ENCODE measurements at regions not wholly inside any gene's neighbourhood (a gene's known extent, or its start where the extent isn't known, plus 50 kb on each side); places are given as distances from the start of the nearest gene placed in this dataset.

- Mint-ChIP-seq H3K4me3 (no peak overlapping the region), H3K4me1 (no peaks in the 10 kb centered on the region), H3K9me3 (peaks cover 36% of the 10 kb centered on the region), H3K27ac (no peak overlapping the region), H3K27me3 (peaks cover 11% of the 10 kb centered on the region), H3K36me3 (ENCODE audit: low read depth) (peaks cover 7% of the 10 kb centered on the region)
- POLR2A ChIA-PET = no interaction called here
- CTCF ChIA-PET = no interaction called here
- DNase-seq = no peak
Observed at GRCh38 chr20:43812216-43812615, 85.4 kb upstream of the GTSF1L start.

DNA sequence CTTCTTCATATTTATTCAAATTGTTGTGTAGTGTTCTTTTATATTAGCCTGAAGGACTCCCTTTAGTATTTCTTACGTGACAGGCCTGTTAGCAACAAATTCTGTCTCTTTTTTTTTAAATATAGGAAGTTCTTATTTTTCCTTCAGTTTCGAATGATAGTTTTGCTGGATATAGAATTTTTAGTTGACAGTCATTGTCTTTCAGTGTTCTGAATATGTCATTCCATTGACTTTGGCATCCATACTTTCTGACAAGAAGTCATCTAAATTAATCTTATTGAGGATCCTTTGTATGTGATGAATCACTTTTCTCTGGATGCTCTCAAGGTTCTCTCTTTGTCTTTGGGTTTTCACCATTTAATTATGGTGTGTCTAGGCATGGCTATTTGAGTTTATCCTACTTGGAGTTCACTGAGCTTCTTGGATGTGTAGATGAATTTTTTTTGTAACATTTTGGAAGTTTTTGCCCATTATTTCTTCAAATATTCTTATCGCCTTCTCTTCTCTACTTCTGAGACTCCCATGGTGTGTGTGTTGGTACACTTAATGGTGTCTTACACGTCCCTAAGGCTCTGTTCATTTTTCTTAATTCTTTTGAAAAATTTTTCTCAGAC is 82.5 kb upstream of the GTSF1L start:
- no peak overlapping the region for H3K27ac Mint-ChIP-seq
- POLR2A ChIA-PET = no interaction called here
- H3K36me3 Mint-ChIP-seq (ENCODE audit: low read depth) = peaks cover 10% of the 10 kb centered on the region
- no peak overlapping the region for H3K4me3 Mint-ChIP-seq
- no peak for DNase-seq
- no peaks in the 10 kb centered on the region for H3K4me1 Mint-ChIP-seq
- peaks cover 45% of the 10 kb centered on the region for H3K9me3 Mint-ChIP-seq
- peaks cover 16% of the 10 kb centered on the region for H3K27me3 Mint-ChIP-seq
- CTCF ChIA-PET = interaction anchor here (1.2 kb wide), 1 partner anchor 15 kb away, joined by 5 read pairs; no protein-coding TSS in a partner anchor

DNA sequence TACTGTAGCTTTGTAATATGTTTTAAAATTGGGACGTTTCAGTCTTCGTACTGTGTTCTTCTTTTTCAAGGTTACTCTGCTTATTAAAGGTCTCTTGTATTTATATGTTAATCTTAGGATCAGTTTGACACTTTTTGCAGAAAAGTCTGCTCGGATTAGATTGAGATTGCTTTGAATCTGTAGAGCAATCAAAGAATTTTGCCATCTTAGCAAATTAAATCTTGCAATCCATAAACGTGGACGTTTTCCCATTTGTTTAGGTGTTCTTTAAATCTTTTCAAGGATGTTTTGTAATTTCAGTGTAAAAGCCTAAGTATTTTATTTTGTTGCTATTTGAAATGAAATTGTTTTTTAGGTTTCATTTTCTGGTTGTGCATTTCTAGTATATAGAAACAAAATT is 78.0 kb upstream of the GTSF1L start:
- Mint-ChIP-seq H3K36me3 (ENCODE audit: low read depth) (peaks cover 5% of the 10 kb centered on the region), H3K9me3 (peaks cover 29% of the 10 kb centered on the region), H3K4me1 (peaks cover 6% of the 10 kb centered on the region), H3K27ac (no peak overlapping the region), H3K27me3 (peaks cover 5% of the 10 kb centered on the region), H3K4me3 (no peak overlapping the region)
- ChIA-PET POLR2A (no interaction called here), CTCF (no interaction called here)
- no peak for DNase-seq

DNA sequence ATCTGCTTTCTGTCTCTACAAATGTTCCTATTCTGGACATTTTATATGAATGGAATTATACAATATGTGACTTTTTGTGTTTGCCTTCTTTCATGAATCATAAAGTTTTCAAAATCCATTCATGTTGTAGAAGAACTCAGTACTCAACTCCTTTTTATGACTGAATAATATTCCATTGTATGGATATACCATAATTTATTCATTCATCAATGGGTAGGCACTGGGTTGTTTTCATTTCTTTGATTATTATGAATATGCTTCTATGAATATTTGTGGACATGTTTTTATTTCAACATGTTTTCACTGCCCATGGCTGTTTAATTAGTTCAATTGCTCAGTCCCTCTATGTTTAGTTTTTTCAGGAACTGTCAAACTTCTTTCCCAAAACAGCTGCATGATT is 76.5 kb upstream of the GTSF1L start:
- DNase-seq = no peak
- POLR2A ChIA-PET = no interaction called here
- Mint-ChIP-seq H3K4me1 (peaks cover 21% of the 10 kb centered on the region), H3K27ac (no peak overlapping the region), H3K4me3 (no peak overlapping the region), H3K27me3 (peaks cover 5% of the 10 kb centered on the region), H3K9me3 (peaks cover 20% of the 10 kb centered on the region), H3K36me3 (ENCODE audit: low read depth) (peaks cover 5% of the 10 kb centered on the region)
- CTCF ChIA-PET = no interaction called here

GRCh38 chr20:43800186-43800585 is 73.4 kb upstream of the GTSF1L start:
- H3K36me3 Mint-ChIP-seq (ENCODE audit: low read depth) = peaks cover 2% of the 10 kb centered on the region
- DNase-seq = no peak
- no peak overlapping the region for H3K4me3 Mint-ChIP-seq
- peaks cover 3% of the 10 kb centered on the region for H3K27me3 Mint-ChIP-seq
- ChIA-PET CTCF (no interaction called here), POLR2A (no interaction called here)
- peaks cover 12% of the 10 kb centered on the region for H3K9me3 Mint-ChIP-seq
- peaks cover 23% of the 10 kb centered on the region for H3K4me1 Mint-ChIP-seq
- H3K27ac Mint-ChIP-seq = peak overlapping the region; percentile 19

DNA sequence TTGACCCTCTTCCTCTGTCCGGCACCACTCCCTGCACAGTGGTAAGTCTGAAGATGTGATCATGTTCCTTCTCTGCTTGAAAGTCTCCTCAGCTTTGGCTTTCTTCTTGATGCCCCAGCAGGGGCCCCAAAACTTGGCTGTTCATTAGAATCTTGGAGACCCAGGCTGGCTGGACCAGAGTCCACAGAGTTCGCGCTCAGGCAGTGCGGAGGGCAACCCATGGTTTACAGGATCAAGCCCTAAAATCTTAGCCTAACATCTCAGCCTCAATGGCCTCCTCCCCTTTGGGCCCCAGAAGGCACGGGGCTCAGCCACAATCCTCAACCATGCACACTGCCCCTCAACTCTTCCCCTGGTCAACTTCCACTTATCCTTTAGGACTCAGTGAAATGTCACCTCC is 72.9 kb upstream of the GTSF1L start:
- peaks cover 2% of the 10 kb centered on the region for H3K36me3 Mint-ChIP-seq (ENCODE audit: low read depth)
- ChIA-PET POLR2A (interaction anchor here (0.8 kb wide), 1 partner anchor 49 kb away, joined by 7 read pairs; no protein-coding TSS in a partner anchor), CTCF (interaction anchor here (0.9 to 1.1 kb wide), 2 partner anchors 40 to 92 kb away, joined by 3 to 4 read pairs; no protein-coding TSS in a partner anchor)
- peak overlapping the region; percentile 19 for H3K27ac Mint-ChIP-seq
- peaks cover 15% of the 10 kb centered on the region for H3K9me3 Mint-ChIP-seq
- H3K4me1 Mint-ChIP-seq = peaks cover 23% of the 10 kb centered on the region
- peaks cover 3% of the 10 kb centered on the region for H3K27me3 Mint-ChIP-seq
- H3K4me3 Mint-ChIP-seq = no peak overlapping the region
- no peak for DNase-seq

GRCh38 chr20:43799150-43799711 is 72.4 kb upstream of the GTSF1L start:
- Mint-ChIP-seq H3K4me3 (no peak overlapping the region), H3K9me3 (peaks cover 12% of the 10 kb centered on the region), H3K27me3 (peaks cover 3% of the 10 kb centered on the region), H3K27ac (peak overlapping the region; percentile 12), H3K4me1 (peaks cover 23% of the 10 kb centered on the region), H3K36me3 (ENCODE audit: low read depth) (peaks cover 2% of the 10 kb centered on the region)
- ChIA-PET CTCF (interaction anchor here (0.9 to 1.1 kb wide), 2 partner anchors 41 to 92 kb away, joined by 3 to 4 read pairs; no protein-coding TSS in a partner anchor), POLR2A (interaction anchor here (0.6 to 0.8 kb wide), 2 partner anchors 11 to 48 kb away, joined by 3 to 7 read pairs; no protein-coding TSS in a partner anchor)
- DNase-seq = no peak

GRCh38 chr20:43798291-43799149 is 71.7 kb upstream of the GTSF1L start:
- Mint-ChIP-seq H3K27me3 (peaks cover 3% of the 10 kb centered on the region), H3K9me3 (peaks cover 11% of the 10 kb centered on the region), H3K36me3 (ENCODE audit: low read depth) (peaks cover under 1% of the 10 kb centered on the region), H3K4me3 (no peak overlapping the region), H3K27ac (no peak overlapping the region), H3K4me1 (peaks cover 23% of the 10 kb centered on the region)
- no peak for DNase-seq
- CTCF ChIA-PET = interaction anchor here (1.1 kb wide), 1 partner anchor 41 kb away, joined by 4 read pairs; no protein-coding TSS in a partner anchor
- POLR2A ChIA-PET = interaction anchor here (0.6 kb wide), 1 partner anchor 11 kb away, joined by 3 read pairs; no protein-coding TSS in a partner anchor

GRCh38 chr20:43794326-43794725 is 67.5 kb upstream of the GTSF1L start:
- Mint-ChIP-seq H3K4me3 (no peak overlapping the region), H3K27me3 (peaks cover 12% of the 10 kb centered on the region), H3K27ac (no peak overlapping the region), H3K36me3 (ENCODE audit: low read depth) (peaks cover 6% of the 10 kb centered on the region), H3K9me3 (peaks cover 24% of the 10 kb centered on the region), H3K4me1 (peaks cover 16% of the 10 kb centered on the region)
- no peak for DNase-seq
- ChIA-PET POLR2A (interaction anchor here (0.7 kb wide), 1 partner anchor 390 kb away, joined by 4 read pairs; no protein-coding TSS in a partner anchor), CTCF (interaction anchor here (1.5 to 2.5 kb wide), 2 partner anchors 9 to 21 kb away, joined by 4 to 8 read pairs; no protein-coding TSS in a partner anchor)

DNA sequence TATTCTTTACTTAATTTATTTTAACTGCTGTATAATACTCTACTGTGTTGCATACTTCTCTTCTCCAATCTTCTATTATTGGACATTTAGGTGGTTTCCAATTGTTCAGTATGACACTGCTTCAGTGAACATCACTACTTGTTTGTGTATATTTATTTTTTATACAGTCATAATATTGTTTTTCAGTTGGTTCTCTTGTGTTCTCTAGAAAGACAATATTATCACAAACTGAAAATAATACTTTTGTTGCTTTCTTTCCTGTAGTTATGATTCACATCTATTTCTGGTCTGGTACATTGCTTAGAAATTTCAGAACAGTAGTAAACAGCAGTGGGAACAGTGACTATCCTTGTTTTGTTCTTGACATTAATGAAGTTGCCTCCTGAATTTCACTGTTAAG is 62.8 kb upstream of the GTSF1L start:
- no peak overlapping the region for H3K27ac Mint-ChIP-seq
- DNase-seq = no peak
- peaks cover 16% of the 10 kb centered on the region for H3K4me1 Mint-ChIP-seq
- H3K4me3 Mint-ChIP-seq = no peak overlapping the region
- peaks cover 18% of the 10 kb centered on the region for H3K9me3 Mint-ChIP-seq
- POLR2A ChIA-PET = no interaction called here
- CTCF ChIA-PET = no interaction called here
- peaks cover 6% of the 10 kb centered on the region for H3K36me3 Mint-ChIP-seq (ENCODE audit: low read depth)
- peaks cover 10% of the 10 kb centered on the region for H3K27me3 Mint-ChIP-seq

DNA sequence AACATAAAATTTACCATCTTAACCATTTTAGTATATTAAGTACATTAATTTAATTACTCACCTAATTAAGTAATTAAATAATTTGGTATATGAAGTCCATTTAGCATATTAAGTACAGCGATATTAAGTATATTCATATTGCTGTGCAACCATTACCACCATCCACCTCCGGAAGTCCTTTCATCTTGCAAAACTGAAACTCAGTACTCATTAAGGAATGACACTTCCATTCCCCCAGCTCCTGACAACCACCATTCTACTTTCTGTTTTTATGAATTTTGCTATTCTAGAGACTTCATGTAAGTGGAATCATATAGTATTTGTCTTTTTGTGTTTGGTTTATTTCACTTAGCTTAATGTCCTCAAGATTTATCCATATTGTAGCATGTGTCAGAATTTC is 61.1 kb upstream of the GTSF1L start:
- no peak for DNase-seq
- H3K27me3 Mint-ChIP-seq = peaks cover 8% of the 10 kb centered on the region
- ChIA-PET POLR2A (interaction anchor here (0.7 kb wide), 1 partner anchor 11 kb away, joined by 3 read pairs; no protein-coding TSS in a partner anchor), CTCF (interaction anchor here (1.0 kb wide), 1 partner anchor 37 kb away, joined by 4 read pairs; no protein-coding TSS in a partner anchor)
- H3K4me3 Mint-ChIP-seq = no peak overlapping the region
- peaks cover 5% of the 10 kb centered on the region for H3K36me3 Mint-ChIP-seq (ENCODE audit: low read depth)
- no peak overlapping the region for H3K27ac Mint-ChIP-seq
- H3K9me3 Mint-ChIP-seq = peaks cover 18% of the 10 kb centered on the region
- H3K4me1 Mint-ChIP-seq = peaks cover 19% of the 10 kb centered on the region

DNA sequence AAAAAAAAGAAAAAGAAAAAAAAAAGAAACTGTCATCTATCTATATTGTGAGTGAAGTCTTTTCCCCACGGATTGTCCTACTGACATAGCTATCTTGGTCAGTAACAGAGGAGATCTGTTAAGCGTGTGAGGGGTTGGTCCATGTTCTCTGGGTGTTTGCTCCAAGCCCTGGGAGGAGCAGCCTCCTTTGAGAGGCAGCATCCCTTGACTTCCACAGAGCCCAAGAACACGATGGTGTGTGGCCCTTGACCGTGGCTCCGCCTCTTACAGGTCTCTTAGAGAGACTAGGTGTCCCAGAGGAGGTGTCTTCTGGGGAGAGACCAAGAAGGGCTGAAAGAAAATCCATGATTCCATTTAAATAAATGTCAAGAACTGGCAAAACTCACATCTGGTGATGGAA is 60.1 kb upstream of the GTSF1L start:
- ChIA-PET CTCF (interaction anchor here (0.6 to 1.2 kb wide), 3 partner anchors 22 to 633 kb away, joined by 3 to 4 read pairs (median 3); no protein-coding TSS in a partner anchor), POLR2A (no interaction called here)
- Mint-ChIP-seq H3K4me3 (no peak overlapping the region), H3K36me3 (ENCODE audit: low read depth) (peaks cover 3% of the 10 kb centered on the region), H3K9me3 (peaks cover 14% of the 10 kb centered on the region), H3K27me3 (peaks cover 2% of the 10 kb centered on the region), H3K4me1 (peaks cover 27% of the 10 kb centered on the region), H3K27ac (no peak overlapping the region)
- DNase-seq = no peak

DNA sequence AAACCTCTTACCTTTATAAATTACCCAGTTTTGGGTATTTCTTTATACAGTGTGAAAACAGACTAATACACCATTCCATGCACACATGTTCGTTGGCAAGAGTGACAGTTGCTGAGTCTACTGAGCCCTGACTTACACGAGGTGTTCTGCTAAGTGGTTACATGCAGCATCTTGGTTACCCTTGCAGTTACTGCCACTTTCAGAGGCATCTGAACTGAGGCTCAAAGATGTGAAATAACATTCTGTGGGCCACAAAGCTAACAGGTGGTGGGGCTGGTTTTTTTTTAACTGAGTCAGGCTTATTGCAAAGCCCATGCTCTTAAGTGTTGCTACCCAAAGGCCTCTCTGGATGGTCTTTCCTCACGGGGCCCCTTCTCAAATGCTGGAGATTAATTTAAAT is 54.4 kb upstream of the GTSF1L start:
- Mint-ChIP-seq H3K4me1 (peaks cover 11% of the 10 kb centered on the region), H3K4me3 (no peak overlapping the region), H3K9me3 (peaks cover 37% of the 10 kb centered on the region), H3K27ac (no peak overlapping the region), H3K36me3 (ENCODE audit: low read depth) (peaks cover 8% of the 10 kb centered on the region), H3K27me3 (peaks cover 3% of the 10 kb centered on the region)
- ChIA-PET CTCF (no interaction called here), POLR2A (no interaction called here)
- DNase-seq = no peak
